ENCODE measurements at regions not wholly inside any gene's neighbourhood (a gene's known extent, or its start where the extent isn't known, plus 50 kb on each side); places are given as distances from the start of the nearest gene placed in this dataset.

DNA sequence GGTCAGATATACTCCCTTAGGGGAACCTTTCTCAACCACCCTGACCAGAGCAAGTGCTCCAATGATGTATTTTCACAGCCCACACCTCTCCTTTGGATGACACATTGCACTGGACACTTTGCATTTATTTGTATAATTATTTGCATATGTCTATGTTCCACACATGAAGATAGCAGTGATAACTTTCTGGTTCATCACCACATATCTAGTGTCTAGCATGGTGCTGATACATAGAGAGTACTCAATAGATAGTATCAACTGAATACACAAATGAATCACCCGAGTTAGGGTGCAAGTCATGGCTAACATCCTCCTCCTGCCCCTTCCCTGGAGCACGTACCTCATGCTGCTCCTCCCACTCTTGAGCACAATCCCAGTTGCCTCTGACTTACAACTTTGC, 617.6 kb downstream of the EBF1 start:
- DNase-seq (ENCODE audit: low spot score): no peak

DNA sequence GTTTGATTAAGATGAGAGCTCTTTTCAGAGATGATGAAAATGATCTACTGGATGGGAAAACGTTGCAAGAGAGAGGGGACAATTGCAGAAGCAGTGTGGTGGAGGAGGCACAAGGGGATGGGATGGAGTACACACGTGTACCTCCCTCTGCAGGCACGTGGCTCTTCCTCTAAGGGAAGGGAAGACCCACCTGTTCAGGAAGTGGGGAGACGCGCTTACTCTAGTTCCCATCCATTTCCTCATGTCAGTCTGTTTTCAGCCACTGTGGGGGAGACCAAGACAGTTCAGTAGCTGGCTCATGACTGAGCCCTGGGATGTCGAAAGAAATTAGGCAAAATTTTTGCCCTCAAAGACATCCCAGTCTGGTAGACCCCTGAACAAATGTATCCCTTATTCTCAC, 619.2 kb upstream of the CLINT1 start:
- DNase-seq (ENCODE audit: low spot score): no peak

DNA sequence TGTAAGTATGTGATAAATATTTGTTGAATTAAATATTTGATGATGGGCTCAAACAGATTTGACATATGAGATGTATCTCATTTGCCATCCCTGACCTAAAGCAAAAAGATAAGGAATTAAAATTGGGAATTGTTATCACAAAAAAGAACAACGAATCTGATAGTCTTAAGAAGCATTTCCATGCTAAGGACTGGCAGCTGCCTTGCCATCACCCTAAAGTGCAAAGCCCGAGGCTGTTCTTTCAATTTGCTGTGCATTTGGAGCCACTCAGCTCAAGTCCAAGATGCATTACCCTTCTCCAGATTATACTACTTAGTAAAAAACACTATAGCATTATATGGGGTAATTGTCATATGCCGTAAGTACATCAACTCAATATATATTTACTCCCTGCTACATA, 618.3 kb upstream of the CLINT1 start:
- no peak for DNase-seq (ENCODE audit: low spot score)

DNA sequence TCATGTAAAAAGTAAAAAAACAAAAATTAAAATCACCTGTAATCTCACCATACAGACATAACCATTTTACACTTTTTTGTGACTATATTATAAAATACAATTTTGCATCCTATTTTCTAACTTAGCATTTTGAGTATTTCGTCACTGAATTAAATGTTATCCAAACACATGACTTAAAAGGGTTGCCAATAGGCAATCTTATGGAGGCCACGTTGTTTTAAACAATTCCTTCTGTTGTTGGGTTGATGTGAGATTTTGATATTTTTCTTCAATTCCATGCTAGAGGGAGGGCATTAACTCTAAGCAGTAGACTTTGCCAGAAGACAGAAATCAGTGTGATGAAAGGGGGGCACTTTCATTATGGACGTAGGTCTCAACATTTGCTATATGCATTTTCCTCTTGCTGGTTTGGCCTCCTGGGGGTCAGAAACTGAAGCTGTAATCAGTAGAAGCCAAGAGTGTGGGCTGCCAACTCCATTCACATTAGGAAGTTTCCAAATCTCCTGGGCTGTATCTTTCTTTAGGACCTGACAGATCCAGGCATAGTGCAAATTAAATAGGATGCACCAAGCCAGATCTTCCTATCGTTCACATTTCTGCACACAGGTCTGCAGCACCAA, 614.2 kb upstream of the CLINT1 start:
- DNase-seq (ENCODE audit: low spot score): no peak

DNA sequence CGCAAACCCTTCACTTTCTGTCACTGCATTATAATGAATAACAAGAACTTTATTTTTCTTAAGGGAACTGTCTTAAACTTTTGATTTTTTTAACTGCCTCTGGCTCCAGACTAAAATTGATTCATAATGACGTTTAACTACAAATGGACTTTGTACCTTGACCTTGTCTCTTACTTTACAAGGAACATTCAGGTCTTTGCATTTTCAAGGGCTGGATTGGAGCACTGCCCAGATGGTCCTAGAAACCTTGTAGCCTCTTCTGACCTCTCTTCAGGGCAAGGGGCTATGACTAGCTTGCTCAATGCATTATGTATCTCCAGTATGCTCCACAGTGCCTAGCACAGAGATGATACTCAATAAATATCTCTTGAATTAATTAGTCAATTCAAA, 612.6 kb upstream of the CLINT1 start:
- no peak for DNase-seq (ENCODE audit: low spot score)

GRCh38 chr5:158470764-158471534, 612.0 kb upstream of the CLINT1 start:
- DNase-seq (ENCODE audit: low spot score): no peak

DNA sequence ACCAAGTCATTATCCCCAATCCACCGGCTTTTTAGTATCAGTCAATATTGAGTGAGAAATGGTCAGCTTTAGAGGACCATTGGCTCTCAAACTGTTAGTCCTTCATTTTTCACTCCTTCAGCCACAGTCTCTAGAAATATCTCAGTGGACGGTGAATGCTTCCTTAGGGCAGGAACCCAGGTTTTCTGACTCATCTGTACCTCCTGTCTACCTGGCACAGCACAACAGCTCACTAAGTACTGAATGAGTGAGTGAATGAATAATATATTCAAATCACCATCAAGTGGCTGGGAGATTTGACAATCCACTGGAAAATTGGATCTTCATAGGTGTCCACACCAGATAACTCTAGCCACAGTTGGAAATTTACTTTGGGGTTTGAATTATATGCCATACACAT, 609.5 kb upstream of the CLINT1 start:
- no peak for DNase-seq (ENCODE audit: low spot score)

- no peak for DNase-seq (ENCODE audit: low spot score)
Observed at GRCh38 chr5:158466191-158466590, 607.2 kb upstream of the CLINT1 start.

DNA sequence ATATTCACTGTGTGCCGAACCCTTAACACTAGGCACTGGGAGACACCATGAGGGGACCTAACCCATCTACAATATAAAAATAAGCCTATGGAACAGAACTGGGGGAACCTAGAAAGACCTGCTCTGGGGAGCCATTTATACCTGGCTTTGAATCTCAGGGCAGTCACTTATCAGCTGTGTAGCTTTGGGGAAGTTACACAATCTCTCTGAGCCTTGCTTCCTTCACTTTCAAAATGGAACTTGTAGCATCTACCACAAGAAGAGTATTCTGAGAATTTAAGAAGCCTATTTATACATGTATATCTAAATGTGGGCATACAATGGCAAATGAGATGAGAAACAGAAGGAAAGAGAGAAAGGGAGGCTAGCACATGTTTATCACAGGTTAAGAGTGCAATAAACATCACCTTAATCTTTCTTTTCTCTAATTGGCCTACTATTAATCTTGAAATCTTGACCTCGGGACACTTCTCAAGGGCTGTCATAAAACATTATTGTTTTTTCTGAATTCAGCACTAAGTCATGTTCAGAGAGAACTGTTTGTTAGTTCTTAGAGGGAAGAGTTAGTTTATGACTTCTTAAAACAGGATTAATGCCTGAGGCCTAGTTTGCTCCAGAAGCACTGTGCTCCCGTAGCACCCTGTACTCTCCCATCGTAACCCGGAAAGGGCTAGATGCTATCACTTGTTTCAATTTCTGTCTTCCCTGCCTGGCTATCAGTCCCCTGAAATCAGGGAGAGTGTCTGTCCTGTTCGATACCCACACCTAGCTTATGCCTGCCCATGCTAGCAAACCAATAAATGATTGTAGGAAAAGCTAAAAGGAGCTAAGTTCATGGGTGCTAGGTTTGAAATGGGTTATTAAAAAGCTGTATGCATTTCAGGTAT, 606.4 kb upstream of the CLINT1 start:
- DNase-seq (ENCODE audit: low spot score): no peak

- no peak for DNase-seq (ENCODE audit: low spot score)
Observed at GRCh38 chr5:158464383-158464782, 605.4 kb upstream of the CLINT1 start.

DNA sequence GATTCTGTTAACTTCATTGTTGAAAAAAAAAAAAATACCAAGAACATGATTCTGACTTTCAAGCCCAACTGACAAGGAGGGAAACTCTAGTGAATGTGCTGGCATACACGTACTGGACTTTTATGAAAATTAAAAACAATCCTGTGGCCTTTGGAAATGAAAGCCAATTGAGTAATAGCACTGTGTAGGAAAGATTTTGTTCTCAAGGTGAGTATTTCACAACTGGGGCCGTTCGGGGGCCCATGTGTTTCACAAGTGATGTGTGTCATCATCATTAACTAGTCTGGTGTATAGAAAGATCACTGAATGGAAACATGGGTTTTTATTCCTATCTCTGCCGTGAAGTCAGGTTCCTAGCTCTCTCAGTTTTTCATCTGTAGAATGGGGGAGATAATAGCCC, 605.0 kb upstream of the CLINT1 start:
- DNase-seq (ENCODE audit: low spot score): no peak

- no peak for DNase-seq (ENCODE audit: low spot score)
Observed at GRCh38 chr5:158463188-158463587, 604.2 kb upstream of the CLINT1 start.

GRCh38 chr5:158462349-158463114, 603.6 kb upstream of the CLINT1 start:
- no peak for DNase-seq (ENCODE audit: low spot score)

DNA sequence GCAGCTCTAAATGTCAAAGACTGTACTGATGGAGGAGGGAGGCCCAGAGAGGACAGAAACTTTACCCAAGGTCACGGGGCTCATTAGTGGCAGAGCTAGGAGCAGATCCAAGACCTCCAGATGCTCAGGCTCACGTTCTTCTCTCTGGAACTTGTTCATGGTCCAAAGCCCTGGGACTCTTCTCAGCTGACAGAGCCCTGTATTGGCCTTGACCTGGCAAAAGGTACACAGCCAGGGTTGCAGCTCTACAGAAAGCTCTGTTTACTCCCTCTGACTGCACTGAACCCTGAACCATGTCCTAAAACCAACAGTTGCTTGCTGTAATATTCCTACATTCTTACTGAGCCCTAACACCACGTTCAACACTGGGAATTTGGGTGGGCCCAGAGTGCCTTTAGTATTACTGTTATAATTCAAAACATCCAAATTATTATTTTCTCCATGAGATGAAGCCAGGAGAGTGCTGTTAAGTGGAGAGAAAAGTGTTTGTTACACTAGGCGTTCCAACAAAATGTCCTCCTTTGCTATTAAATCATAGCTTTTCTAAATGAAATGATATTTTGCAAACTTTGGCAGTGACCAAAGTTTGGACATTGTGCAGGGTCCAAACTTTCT, 602.4 kb upstream of the CLINT1 start:
- no peak for DNase-seq (ENCODE audit: low spot score)

DNA sequence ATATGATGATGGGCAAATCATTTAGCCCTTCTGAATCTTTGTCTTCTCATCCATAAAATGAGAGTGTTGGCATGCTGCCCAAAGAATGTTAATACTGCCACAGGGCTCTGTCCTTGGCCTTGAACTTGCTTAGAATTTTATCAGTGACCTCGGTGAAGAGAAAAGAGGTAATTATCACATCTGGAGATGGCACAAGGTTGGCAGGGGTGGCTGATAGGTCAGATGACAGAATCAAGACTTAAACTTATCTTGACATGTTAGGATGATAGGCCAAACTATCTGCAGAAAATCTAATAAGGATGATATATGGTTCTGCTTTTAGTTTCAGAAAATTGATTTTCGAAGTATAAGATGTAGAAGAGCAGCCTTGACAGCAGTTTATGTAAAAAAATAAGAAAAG, 599.1 kb upstream of the CLINT1 start:
- no peak for DNase-seq (ENCODE audit: low spot score)

DNA sequence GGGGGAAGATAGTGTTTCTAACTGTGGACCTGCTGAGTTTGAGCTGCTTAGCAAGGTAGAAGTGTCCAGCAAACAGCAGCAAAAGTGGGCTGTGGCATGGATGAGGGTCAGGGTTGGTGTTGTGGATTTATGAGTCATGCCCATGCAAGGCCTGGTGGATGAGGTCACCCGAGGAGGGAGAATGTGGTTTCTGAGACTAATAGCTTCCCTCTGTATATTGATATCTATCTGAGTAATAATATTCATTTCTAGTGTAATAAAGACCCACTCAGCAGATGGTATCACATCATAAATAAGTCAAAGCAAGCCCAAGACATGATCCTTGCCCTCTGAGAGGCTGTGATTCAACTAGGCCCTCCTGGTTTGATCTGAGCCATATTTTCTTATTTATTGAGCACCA, 597.8 kb upstream of the CLINT1 start:
- no peak for DNase-seq (ENCODE audit: low spot score)

DNA sequence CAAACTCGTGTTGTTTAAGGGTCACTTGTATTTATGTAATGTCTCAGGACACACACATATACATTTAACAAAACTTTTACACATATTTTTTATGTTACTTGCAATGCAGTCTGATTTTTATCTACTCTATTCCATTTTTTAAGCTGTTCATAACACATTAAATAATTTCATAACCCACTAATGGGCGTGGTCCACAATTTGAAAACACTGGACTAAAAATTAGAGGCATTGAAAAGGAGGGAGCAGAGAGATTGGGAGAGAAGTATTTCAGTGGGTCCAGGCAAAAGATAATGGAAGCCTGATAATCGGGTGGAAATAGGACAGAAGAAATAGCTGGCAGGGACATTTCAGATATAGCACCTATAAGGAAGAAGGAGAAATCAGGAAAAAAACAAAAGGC, 597.3 kb upstream of the CLINT1 start:
- DNase-seq (ENCODE audit: low spot score): no peak

GRCh38 chr5:158451993-158452672, 593.2 kb upstream of the CLINT1 start:
- no peak for DNase-seq (ENCODE audit: low spot score)

- DNase-seq (ENCODE audit: low spot score): no peak
Observed at GRCh38 chr5:158451203-158451992, 592.5 kb upstream of the CLINT1 start.

DNA sequence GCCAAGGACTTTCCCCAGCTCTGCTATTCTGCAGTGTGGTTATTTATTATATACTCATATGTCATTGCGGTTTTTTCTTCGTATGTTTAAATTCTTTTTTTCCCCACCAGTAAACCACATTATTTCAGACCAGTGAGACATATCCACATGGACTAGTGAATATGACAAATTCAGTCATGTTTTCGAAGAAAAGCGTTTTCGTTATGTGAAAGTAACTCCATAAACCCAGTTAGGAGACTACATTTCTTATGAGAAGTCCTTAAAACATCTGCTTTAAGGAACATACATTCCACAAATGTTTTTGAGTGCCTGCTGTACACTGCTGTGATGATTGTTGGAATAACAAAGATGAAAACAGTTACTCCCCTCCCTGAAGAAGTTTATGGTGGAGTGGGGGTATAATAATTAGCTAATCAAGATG, 591.8 kb upstream of the CLINT1 start:
- DNase-seq (ENCODE audit: low spot score): no peak
